Lower leg skin (tissue), 3 donors: ENCODE measurements at regions not wholly inside any gene's neighbourhood (a gene's known extent, or its start where the extent isn't known, plus 50 kb on each side); places are given as distances from the start of the nearest gene placed in this dataset.

Source experiments
- CTCF ChIP-seq, 3 donors: fragments of 450-650 bp; IDR thresholded peaks; one replicate each; pipeline ENCODE4 v1.5.1; 2016; ENCODE audit warnings: antibody characterized with exemption in 3 of 3, mild to moderate bottlenecking in 3 of 3, moderate library complexity in 2 of 3
- POLR2A ChIP-seq, 2 donors: fragments of 450-650 bp; IDR thresholded peaks; one replicate each; pipeline ENCODE4 v1.6.1; 2016 to 2017; ENCODE audit warnings: antibody characterized with exemption in 2 of 2, mild to moderate bottlenecking in 1 of 2, moderate library complexity in 1 of 2

- no peak for TF ChIP-seq CTCF (IDR thresholded peaks at IDR 0.05)
- TF ChIP-seq POLR2A (IDR thresholded peaks at IDR 0.05), result no peak
Measured at GRCh38 chr10:23516530-23516929, 77.7 kb downstream of the OTUD1 start.
